Nephron progenitor cell (in vitro differentiated cells): ENCODE measurements at regions not wholly inside any gene's neighbourhood (a gene's known extent, or its start where the extent isn't known, plus 50 kb on each side); places are given as distances from the start of the nearest gene placed in this dataset.

Experiments
- DNase-seq: peaks from one replicate; pipeline ENCODE4 v3.0.0; 2021
- H3K27ac Mint-ChIP-seq: 2 replicates; pipeline ENCODE4 v1.8.0; 2021; ENCODE audit warnings: mild to moderate bottlenecking, moderate library complexity, mixed read lengths
- H3K27me3 Mint-ChIP-seq: 2 replicates; pipeline ENCODE4 v1.8.0; 2021; ENCODE audit warnings: mild to moderate bottlenecking, low read depth, mixed read lengths; ENCODE audit not compliant: poor library complexity
- H3K36me3 Mint-ChIP-seq: 2 replicates; pipeline ENCODE4 v1.8.0; 2021; ENCODE audit warnings: low read depth, mixed read lengths
- H3K4me1 Mint-ChIP-seq: 2 replicates; pipeline ENCODE4 v1.8.0; 2021; ENCODE audit warnings: mixed read lengths
- H3K4me3 Mint-ChIP-seq: 2 replicates; pipeline ENCODE4 v1.8.0; 2021; ENCODE audit warnings: mild to moderate bottlenecking, moderate library complexity, mixed read lengths
- H3K9me3 Mint-ChIP-seq: 2 replicates; pipeline ENCODE4 v1.8.0; 2021; ENCODE audit warnings: mild to moderate bottlenecking, moderate library complexity, mixed read lengths
- CTCF ChIP-seq: fragments of 200-600 bp; sonication (generic); IDR thresholded peaks from 2 replicates; pipeline ENCODE4 v1.5.0; 2021; ENCODE audit warnings: antibody characterized with exemption

- H3K4me3 Mint-ChIP-seq: no peak overlapping the region
- H3K27me3 Mint-ChIP-seq: peaks cover 8% of the 10 kb centered on the region
- no peak for DNase-seq
- H3K9me3 Mint-ChIP-seq: peaks cover 5% of the 10 kb centered on the region
- H3K36me3 Mint-ChIP-seq: peaks cover under 1% of the 10 kb centered on the region
- H3K27ac Mint-ChIP-seq: no peak overlapping the region
- H3K4me1 Mint-ChIP-seq: no peaks in the 10 kb centered on the region
- no peak for TF ChIP-seq CTCF
These were observed 258.4 kb upstream of the TAS2R1 start for GRCh38 chr5:9888501-9888901.

GRCh38 chr5:9885164-9885563 lies 255.0 kb upstream of the TAS2R1 start:
- peaks cover 7% of the 10 kb centered on the region for H3K27me3 Mint-ChIP-seq
- H3K4me1 Mint-ChIP-seq: no peaks in the 10 kb centered on the region
- no peak overlapping the region for H3K4me3 Mint-ChIP-seq
- H3K36me3 Mint-ChIP-seq: no peaks in the 10 kb centered on the region
- DNase-seq: no peak
- peaks cover 17% of the 10 kb centered on the region for H3K9me3 Mint-ChIP-seq
- H3K27ac Mint-ChIP-seq: no peak overlapping the region
- TF ChIP-seq CTCF: no peak

GRCh38 chr5:9878206-9878605 lies 248.1 kb upstream of the TAS2R1 start:
- TF ChIP-seq CTCF: no peak
- Mint-ChIP-seq H3K4me3 (no peak overlapping the region), H3K27me3 (peaks cover 13% of the 10 kb centered on the region), H3K9me3 (peaks cover 20% of the 10 kb centered on the region), H3K4me1 (no peaks in the 10 kb centered on the region), H3K27ac (no peak overlapping the region), H3K36me3 (no peaks in the 10 kb centered on the region)
- no peak for DNase-seq

GRCh38 chr5:9877488-9877887 lies 247.3 kb upstream of the TAS2R1 start:
- no peak overlapping the region for H3K4me3 Mint-ChIP-seq
- no peak for TF ChIP-seq CTCF
- no peaks in the 10 kb centered on the region for H3K4me1 Mint-ChIP-seq
- DNase-seq: no peak
- no peak overlapping the region for H3K27ac Mint-ChIP-seq
- H3K36me3 Mint-ChIP-seq: no peaks in the 10 kb centered on the region
- peaks cover 21% of the 10 kb centered on the region for H3K9me3 Mint-ChIP-seq
- peaks cover 13% of the 10 kb centered on the region for H3K27me3 Mint-ChIP-seq

- Mint-ChIP-seq H3K4me3 (no peak overlapping the region), H3K27ac (no peak overlapping the region)
- TF ChIP-seq CTCF: no peak
These were observed 246.3 kb upstream of the TAS2R1 start for GRCh38 chr5:9876451-9876850.

GRCh38 chr5:9869616-9870288 lies 239.6 kb upstream of the TAS2R1 start:
- H3K27ac Mint-ChIP-seq: no peak overlapping the region
- peaks cover 55% of the 10 kb centered on the region for H3K9me3 Mint-ChIP-seq
- peaks cover 27% of the 10 kb centered on the region for H3K36me3 Mint-ChIP-seq
- no peak overlapping the region for H3K4me3 Mint-ChIP-seq
- H3K4me1 Mint-ChIP-seq: no peaks in the 10 kb centered on the region
- no peak for DNase-seq
- H3K27me3 Mint-ChIP-seq: peaks cover 2% of the 10 kb centered on the region
- TF ChIP-seq CTCF: no peak

More at GRCh38 chr5:9876451-9876850, 246.3 kb upstream of the TAS2R1 start:
- no peaks in the 10 kb centered on the region for H3K4me1 Mint-ChIP-seq
- peaks cover 13% of the 10 kb centered on the region for H3K27me3 Mint-ChIP-seq
- DNase-seq: no peak
- H3K9me3 Mint-ChIP-seq: peaks cover 13% of the 10 kb centered on the region
- no peaks in the 10 kb centered on the region for H3K36me3 Mint-ChIP-seq
